IPS-NIHi11 (cell line): ENCODE measurements at regions not wholly inside any gene's neighbourhood (a gene's known extent, or its start where the extent isn't known, plus 50 kb on each side); places are given as distances from the start of the nearest gene placed in this dataset.
A peak's percentile ranks its signal among the peaks of the same experiment; 100 is the strongest.

ENCODE experiments used
- DNase-seq: peaks from one replicate; pipeline ENCODE4 v3.0.0; 2012; ENCODE audit warnings: mixed read lengths, low spot score

GRCh38 chr11:27858866-27859265 lies 158.6 kb upstream of the BDNF start:
- DNase-seq: no peak

GRCh38 chr11:27857588-27857987 lies 157.3 kb upstream of the BDNF start:
- no peak for DNase-seq

GRCh38 chr11:27857014-27857413 lies 156.8 kb upstream of the BDNF start:
- no peak for DNase-seq

DNA sequence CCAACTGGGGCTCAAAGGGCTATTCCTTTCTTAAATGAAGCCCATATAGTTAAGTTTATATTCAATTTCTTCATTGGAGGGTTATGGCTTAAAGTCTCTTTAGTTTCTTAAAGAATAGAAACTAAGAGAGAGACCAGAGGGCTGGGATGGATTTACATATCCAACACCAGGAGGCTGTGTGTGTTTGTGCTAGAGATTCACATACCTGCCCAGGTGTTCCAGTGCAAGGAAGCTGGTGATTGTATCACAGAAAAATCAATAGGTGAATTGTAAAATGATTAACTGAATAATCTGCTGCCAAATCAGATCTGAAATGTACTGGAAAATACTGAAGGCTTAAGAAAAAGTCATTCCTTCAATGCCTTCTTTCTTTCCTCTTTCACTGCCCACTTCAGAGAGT lies 148.2 kb upstream of the BDNF start:
- DNase-seq: no peak

GRCh38 chr11:27847496-27847895 lies 147.2 kb upstream of the BDNF start:
- DNase-seq: no peak

GRCh38 chr11:27842290-27842689 lies 142.0 kb upstream of the BDNF start:
- DNase-seq: no peak

DNA sequence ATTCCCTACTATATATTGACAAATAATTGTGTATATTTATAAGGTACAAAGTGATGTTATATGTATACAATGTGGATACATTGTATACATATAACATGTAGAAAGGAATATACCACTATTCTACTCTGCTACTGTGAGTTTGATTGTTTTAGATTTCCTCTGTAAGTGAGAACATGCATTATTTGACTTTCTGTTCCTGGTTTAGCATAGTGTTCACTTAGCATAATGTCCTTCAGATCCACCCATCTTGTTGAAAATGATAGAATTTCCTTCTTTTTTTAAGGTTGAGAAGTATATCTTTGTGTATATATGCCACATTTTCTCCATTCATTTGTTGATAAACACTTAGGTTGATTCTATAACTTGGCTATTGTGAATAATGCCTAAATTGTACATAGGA lies 140.8 kb upstream of the BDNF start:
- no peak for DNase-seq

- peak; percentile 18 for DNase-seq
Observed at GRCh38 chr11:27839226-27839913, 139.1 kb upstream of the BDNF start.

- DNase-seq: no peak
Observed at GRCh38 chr11:27838674-27839073, 138.4 kb upstream of the BDNF start.

GRCh38 chr11:27837895-27838563 lies 137.8 kb upstream of the BDNF start:
- no peak for DNase-seq

DNA sequence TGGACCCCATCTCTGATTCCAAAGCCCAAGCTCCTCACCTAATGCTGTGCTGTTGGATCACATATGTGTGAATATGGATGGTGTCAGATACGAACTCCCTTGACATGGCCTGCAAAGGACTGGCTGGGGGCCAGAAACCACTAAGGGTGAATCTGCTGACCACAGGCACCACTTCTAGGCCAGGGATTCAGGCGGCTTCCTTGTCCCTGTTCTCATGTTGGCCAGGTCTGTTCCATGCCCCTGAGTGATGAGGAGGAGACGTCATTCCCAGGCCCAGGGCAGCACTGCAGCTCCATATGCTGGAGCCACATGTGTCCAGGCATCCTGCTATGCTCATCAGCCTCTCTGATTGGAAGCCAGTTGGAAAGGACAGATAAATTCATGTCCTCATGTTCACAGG lies 130.0 kb upstream of the BDNF start:
- DNase-seq: no peak

DNA sequence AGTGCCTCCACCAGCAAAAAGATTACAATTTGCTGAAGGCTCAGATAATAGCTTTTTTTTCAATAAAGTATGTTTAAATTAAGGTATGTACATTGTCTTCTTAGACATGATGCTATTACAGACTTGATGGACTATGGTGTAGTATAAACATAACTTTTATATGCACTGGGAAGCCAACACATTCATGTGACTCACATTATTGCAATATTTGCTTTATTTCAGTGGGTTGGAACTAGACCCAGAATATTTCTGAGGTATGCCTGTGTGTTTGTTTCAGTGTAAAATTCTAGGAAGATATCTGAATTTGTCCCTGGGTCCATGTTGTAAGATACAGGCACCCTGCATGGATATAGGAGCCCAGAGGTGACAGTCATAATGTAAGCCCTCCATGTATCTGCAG lies 120.0 kb upstream of the BDNF start:
- no peak for DNase-seq

- no peak for DNase-seq
Observed at GRCh38 chr11:27816197-27816596, 115.9 kb upstream of the BDNF start.

DNA sequence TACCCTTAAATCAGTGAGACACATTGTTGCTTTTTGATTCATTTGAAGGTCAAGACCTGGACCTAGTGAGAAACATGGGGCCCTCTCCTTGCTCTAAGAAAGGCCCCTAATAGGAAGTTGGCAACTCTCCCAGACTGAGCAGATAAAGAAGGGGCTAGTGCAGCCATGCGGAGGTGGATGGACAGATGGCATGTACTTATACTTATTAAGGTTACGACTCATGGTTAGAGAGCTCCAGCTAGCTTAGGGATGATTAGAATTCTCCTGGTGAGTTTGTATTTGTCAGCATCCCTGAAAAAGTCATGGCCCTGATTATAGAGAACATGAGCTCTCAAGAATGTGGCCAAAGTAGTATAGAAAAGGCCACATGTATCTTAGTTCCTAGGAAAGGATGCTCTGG lies 112.1 kb upstream of the BDNF start:
- DNase-seq: no peak

DNA sequence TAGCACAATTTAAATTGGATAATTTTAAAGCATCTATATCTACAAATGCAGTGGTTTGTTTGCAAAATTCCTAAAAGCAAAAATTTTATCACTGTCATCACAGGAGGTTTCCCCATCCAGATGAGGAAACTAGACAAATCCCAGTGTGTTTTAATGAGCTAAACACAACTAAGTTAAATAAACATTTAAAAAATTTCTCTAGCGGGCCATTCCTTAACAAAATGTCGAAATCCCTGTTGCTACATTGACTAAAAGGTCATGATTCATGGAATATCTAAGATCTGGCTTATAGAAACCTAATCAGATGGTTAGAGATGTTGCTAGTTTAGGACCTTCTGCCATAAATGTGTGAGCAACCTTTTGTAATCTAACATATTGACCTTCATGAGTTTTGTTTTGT lies 107.3 kb upstream of the BDNF start:
- no peak for DNase-seq

- peak; percentile 40 for DNase-seq
Observed at GRCh38 chr11:27806122-27806521, 105.9 kb upstream of the BDNF start.

DNA sequence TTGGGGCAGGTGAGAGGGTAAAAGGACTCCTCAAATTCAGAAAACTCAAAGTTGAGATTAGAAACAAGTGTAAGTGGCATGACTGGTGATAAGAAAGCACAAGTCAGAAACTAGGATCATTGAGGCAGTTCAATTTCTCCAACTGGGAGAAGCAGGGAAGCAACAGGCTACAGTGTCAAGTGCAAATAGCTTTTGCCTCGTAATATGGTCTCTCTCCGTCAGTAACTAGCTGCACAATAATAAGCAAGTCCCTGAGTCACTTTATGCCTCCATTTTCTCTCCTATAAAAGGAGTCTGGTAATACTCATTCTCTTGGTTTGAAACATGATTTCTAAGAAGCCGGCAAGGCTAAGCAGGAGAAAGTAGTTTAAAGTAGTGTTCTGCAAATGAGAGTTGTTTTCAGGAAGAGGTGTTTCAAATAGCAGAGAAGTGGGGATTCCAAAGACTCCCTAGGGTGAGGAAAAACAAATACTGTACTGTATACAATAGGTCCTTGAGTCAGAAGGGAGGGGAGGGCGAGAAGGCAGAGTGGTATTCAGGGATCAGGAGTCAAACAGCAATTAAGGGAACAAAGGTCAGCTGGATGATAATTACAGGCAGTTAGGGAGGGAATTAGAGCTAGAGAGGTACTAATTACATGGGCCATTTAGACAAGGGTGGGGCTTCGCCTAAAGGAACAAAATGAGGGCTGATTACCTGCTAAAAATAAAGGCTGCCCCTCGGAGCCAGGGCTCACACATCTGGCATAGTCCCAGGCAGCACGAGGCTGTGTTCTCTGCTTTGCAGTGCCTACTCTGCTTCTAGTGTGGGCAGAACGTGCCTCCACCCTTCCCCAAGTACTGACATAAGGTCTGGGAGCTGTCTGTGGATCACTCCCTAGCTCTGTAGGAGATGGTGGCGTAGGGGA lies 96.0 kb upstream of the BDNF start:
- peak; percentile 51 for DNase-seq

DNA sequence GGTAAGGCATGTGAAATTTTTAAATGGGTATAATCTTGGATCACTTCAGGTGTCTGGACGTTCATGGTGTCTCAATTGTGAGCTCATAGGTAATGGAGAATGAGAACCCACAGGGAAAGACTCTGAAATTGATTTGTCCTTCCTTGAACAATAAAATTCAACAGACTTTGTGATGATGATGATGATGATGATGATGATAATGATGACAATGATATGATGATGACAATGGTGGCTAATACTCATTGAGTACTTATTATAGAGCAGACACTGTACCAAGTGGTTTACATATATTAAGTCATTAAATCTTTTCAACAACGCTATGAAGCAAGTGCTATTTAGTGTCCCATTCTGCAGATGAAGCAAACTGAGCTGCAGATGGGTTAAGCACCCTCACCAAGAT lies 86.6 kb upstream of the BDNF start:
- DNase-seq: no peak

GRCh38 chr11:27786331-27786730 lies 86.1 kb upstream of the BDNF start:
- no peak for DNase-seq

DNA sequence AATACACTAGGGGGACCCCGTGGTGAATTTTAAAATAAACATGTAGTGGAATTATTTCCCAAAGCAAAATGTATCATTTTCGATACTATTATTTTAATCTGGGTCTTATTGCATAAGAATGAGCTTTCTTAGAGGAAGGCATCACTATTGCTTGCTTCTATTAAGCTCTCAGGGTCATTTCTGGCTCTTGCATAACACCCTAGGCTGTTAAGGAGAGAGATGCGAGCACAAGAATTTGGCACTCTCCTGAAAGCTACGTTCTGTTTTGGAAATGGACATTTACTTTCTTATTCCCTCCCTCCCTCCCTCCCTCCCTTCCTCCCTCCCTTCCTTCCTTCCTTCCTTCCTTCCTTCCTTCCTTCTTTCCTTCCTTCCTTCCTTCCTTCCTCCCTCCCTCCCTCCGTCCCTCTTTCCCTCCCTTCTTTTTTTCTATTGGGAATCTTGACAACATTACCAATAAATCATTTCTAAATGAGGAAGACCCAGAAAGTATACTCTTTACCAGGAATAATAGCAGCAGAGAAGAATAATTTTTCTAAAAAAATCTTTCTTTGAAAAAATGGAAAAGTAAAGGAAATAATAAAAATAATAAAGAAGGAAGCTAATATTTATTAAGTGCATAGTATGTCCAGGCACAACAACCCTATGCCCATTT lies 83.6 kb upstream of the BDNF start:
- no peak for DNase-seq

GRCh38 chr11:27777033-27777432 lies 76.8 kb upstream of the BDNF start:
- no peak for DNase-seq

DNA sequence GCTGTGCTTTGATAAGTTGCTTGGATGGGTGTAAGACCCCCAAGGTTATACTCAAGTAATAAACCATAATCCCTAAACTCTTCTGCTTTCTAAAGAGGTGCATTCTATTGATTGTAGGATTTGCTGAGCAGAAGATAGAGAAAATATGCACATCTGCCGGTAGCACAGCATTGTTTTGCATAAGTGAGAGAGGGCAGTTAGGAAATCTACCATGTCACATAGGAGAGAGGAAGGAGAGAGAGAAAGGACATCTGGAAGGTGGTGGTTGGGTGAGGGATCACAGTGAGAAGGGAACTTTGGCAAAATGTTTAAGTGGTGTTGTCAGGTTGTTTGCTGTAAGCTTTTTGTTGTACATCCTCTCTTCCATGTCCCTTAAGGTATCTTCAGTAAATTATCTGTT lies 73.6 kb upstream of the BDNF start:
- DNase-seq: no peak

DNA sequence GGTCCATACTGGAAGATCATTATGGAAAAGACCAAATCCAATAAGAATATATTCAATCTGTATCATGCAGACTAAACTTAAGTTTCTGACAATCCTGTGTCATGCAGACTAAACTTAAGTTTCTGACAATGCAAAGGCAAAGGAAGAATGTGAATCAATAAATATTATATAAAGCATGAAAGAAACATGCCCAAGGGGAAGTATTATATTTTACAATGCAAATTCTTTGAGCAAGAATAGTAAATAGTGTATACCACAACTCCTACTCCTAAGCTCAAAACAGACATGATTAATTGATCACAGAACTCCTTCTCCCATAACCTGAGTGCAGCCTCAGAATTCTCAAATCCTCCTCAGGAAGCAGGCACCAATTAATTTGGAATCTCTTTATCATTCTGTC lies 71.3 kb upstream of the BDNF start:
- no peak for DNase-seq
